ENCODE measurements at regions not wholly inside any gene's neighbourhood (a gene's known extent, or its start where the extent isn't known, plus 50 kb on each side); places are given as distances from the start of the nearest gene placed in this dataset.

GRCh38 chr5:15079566-15079965 lies 208.0 kb upstream of the ANKH start:
- Histone ChIP-seq H3K9ac (ENCODE audit: insufficient read depth in 1 of 2, low read depth in 2 of 2, low read length in 2 of 2) (no peak overlapping the region), H3K4me1 (replicated peaks in 1 of 2; ENCODE audit: control insufficient read depth in 2 of 2, insufficient read depth in 2 of 2, low read length in 2 of 2) (no peaks in the 10 kb centered on the region), H3K9me1 (ENCODE audit: control insufficient read depth, insufficient read depth, low read length) (no peaks in the 10 kb centered on the region), H4K20me1 (replicated peaks; ENCODE audit: control insufficient read depth, insufficient read depth, low read length) (no peaks in the 10 kb centered on the region), H3K36me3 (ENCODE audit: control insufficient read depth, insufficient read depth, low read length) (no peaks in the 10 kb centered on the region), H2AFZ (ENCODE audit: low read depth, low read length) (no peak overlapping the region), H3K9me3 (replicated peaks; ENCODE audit: control insufficient read depth, insufficient read depth, low read depth, low read length) (no peaks in the 10 kb centered on the region), H3K27me3 (ENCODE audit: control insufficient read depth in 2 of 2, insufficient read depth in 2 of 2, low read length in 2 of 2) (no peaks in the 10 kb centered on the region), H3K4me2 (ENCODE audit: insufficient read depth, low read length) (no peak overlapping the region), H3K79me2 (ENCODE audit: control insufficient read depth, insufficient read depth, low read length) (no peaks in the 10 kb centered on the region), H3K4me3 (no peak overlapping the region), H3K27ac (ENCODE audit: extremely low read depth, low read depth, low read length) (no peak overlapping the region)
- in situ Hi-C loops (cut with MboI) (no loop called here), intact Hi-C loops (cut with micrococcal nuclease) (no loop called here)
- BruUV-seq (replicated peaks): no TSS peak
- no peak for ATAC-seq
- ChIA-PET POLR2A (interaction anchor here (1.1 kb wide), 1 partner anchor 9 kb away, joined by 3 read pairs; no protein-coding TSS in a partner anchor), CTCF (ENCODE audit: low intra/inter-chr PET ratio) (no interaction called here)
- no peak for TF ChIP-seq SP1 (CRISPR knock-in tag; IDR thresholded peaks at IDR 0.05)
- TF ChIP-seq MCM7 (IDR thresholded peaks at IDR 0.05): no peak
- TF ChIP-seq FOSL1 (tag; conservative IDR thresholded peaks at IDR 0.05): no peak
- no peak for TF ChIP-seq ZNF766 (CRISPR knock-in tag; conservative IDR thresholded peaks at IDR 0.05)
- no peak for TF ChIP-seq RERE (CRISPR knock-in tag; IDR thresholded peaks at IDR 0.05; ENCODE audit: borderline replicate concordance)
- TF ChIP-seq SMARCA5 (IDR thresholded peaks at IDR 0.05): no peak
- no peak for TF ChIP-seq ZNF583 (CRISPR knock-in tag; IDR thresholded peaks at IDR 0.05)
- 2% methylated on average over 3 of the region's 3 CpGs for WGBS (ENCODE audit: insufficient coverage, low coverage, missing lambda C conversion rate)
- no peak for DNase-seq (ENCODE audit: extremely low read depth in 1 of 4, low spot score in 3 of 4)
- no peak for FAIRE-seq

Measured in K562 (cell line).